ENCODE measurements at regions not wholly inside any gene's neighbourhood (a gene's known extent, or its start where the extent isn't known, plus 50 kb on each side); places are given as distances from the start of the nearest gene placed in this dataset.
A peak's percentile ranks its signal among the peaks of the same experiment; 100 is the strongest.
"Not testable (repeated sequence)": the region's sequence is repeated elsewhere in the genome, so short reads cannot be mapped to it uniquely, and the experiment has no call there.

DNA sequence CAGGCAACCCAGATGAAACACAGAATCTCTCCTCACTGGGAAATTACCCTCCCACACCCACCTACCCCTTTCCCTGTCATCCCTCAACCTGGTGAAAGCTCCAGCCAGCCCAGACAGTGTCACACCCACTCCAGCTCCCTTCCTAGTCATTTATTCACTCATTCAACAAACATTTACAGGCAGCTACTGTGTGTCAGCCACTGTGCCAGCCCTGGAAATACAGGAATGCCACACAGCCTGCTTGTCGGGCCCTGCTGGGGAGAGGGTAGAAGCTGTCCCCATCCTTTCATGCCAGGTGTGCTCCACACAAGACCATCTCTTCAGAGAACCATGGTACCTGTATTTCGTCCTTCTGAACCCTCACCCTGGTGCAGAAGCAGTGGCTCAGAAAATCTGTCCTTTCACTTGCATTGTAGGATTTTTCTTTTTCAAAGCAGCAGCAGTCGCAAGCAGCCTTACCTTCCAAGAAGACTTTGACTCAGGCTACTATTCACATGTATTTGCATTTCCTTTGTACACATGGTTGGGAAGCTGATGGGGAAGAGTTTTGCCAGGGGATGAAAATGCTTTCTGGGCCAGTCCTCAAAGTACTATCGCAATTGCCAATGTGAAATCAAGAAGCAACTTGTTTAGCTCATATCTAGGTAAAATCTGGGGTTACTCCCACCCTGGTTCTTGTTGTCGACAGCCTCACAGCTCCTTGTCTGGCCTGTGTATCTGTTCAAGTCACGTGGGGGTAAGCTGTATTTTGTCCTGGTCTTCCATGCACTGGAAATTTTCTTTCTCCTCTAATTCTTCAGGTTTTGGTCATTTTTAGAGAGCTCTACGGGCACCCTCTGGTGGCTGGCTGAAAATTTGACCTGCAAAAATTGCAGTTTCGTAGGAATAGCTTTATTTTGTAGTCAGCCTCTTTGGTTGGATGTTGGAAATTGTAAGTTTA, 147.4 kb upstream of the EGLN3 start:
- peak; percentile 81 for DNase-seq (ENCODE audit: low read depth, low spot score)

DNA sequence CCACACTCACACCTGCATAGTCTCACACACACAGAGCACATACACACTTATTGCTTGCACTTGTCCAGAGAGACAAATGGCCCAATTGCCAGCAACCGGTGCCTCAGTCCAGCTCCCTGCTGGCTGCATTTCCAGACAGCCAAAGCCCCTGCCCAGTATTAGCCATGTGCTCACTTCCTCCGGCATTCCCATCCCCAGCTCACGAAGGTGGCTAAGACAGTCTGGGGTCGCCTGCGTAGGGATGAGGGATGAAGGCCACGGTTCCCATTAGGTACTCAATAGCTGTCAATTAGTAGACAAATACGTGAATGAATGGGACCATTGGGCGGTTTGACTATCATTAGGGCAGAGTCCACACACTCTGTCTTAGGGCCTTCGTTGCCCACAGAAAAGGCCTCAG, 146.8 kb upstream of the EGLN3 start:
- DNase-seq (ENCODE audit: low read depth, low spot score), result no peak

DNA sequence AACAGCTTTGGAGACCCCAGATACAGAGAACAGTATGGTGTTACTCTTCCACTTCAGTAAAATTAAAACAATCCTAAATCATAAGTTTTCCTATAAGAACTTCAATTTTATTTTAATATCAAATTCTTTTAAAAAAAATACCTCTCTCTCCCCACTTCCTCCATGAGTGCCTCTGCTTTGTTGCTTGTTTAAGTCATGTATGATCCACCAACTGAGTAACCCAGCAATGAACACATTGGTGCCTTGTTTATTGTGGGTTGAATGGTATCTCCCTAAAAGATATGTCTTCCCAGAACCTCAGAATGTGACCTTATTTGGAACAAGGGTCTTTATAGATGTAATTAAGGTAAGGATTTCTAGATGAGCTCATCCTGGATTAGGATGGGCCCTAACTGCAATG, 143.5 kb upstream of the EGLN3 start:
- DNase-seq (ENCODE audit: low read depth, low spot score), result no peak

DNA sequence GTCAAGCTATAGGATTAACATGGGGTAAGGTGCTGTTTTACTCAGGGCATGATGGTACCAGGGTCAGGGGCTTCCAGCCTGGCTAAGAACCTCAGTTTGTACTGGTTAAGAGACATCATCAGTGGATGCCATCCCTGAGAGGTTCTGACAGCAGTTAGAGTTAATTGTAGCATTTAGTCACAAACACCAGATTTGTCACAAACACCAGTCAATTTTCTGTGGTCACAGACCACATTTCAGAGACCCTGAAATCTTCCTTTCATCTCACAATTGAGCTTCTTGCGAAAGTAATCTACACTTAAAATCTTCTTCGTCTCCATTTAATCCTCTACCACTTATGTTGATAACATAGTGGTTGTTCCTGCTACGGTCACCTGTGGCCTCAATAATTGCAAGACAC, 143.0 kb upstream of the EGLN3 start:
- DNase-seq (ENCODE audit: low read depth, low spot score), result no peak

DNA sequence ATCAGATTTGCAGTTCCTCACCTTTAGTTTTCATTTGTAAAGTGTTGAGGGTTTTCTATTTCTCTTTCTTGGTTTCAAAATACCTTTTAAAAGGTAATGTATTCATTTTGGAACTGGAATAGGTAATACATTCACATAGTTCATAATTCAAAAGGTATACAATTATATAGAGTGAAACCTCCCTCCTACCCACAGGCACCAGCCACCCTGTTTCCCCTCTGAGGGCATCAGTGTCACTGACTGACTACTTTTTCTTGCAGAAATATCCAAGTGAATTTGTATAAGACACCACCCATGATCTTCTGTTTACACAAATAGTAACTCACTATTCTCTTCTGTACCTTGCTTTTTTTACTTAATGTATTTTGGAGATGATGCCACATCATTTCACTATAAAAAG, 139.6 kb upstream of the EGLN3 start:
- DNase-seq (ENCODE audit: low read depth, low spot score), result no peak

DNA sequence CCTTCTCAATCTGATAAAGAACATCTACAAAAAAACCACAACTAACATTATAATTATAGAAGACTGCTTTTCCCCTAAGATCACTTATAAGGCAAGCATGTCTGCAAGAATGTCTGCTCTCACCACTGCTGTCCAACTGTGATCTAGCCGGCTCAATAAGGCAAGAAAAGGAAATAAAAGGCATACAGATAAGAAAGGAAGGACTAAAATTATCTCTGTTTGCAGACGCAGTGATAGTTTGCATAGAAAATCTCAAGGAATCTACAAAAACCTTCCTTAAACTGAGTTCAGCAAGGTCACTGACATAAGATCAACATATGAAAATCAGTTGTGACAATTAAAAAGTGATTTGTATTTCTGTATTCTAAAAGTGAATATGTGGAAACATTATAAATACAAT, 138.0 kb upstream of the EGLN3 start:
- no peak for DNase-seq (ENCODE audit: low read depth, low spot score)

DNA sequence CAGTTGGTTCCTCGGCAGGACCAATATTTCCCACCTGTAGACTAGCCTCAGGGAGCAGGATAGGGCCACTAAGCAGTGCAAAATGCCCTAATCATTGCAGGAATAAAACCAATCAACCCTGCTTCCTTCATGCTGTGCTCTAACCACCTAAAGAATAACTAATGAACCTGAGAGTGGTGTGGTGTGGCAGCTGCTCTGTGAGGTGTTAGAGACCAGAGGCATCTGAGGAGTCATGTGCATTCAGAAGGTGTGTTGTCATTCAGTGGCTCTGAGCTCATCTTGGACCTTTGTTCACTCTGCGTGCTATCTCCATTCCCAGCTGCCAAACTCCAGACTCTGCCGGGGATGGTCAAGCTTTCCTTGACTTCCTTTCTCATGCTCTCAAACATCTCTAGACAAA, 136.7 kb upstream of the EGLN3 start:
- DNase-seq (ENCODE audit: low read depth, low spot score), result no peak

DNA sequence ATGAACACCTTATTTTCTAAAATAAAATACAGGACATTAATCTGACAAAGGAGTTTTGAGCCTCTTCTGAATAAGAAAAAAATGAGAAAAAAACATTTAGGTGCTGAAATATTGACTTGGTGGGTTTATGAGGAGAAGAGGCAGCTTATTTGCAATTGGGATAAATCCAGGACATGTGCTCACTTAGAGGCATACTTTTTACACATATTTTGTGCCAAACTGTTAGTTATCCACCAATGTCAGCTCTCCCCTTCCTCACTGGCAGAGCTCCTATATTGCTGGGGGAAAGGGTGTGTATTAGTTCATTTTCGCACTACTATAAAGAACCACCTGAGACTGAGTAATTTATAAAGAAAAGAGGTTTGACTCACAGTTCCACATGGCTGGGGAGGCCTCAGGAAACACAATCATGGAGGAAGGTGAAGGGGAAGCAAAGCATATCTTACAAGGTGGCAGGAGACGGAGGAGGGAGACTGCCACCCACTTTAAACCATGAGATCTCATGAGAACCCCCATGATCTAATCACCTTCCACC, 135.4 kb upstream of the EGLN3 start:
- DNase-seq (ENCODE audit: low read depth, low spot score), result no peak

DNA sequence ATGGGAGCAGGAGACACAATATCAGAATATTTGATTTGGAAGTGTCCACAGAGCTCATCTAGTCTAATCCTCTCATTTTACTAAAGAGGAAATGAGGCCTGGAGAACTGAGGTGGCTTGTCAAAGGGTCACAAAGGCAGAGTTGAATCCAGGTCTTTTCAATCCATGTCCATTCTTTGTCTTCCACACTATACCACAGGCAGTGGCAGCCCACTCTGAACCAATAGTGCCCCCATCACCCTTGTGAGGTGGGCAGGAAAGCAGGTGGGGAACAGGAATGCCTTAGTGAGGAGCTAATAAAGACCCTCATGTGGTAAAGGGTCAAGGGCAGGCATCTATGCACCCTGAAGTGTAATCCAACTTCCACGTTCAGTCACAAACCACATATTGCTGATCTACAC, 134.8 kb upstream of the EGLN3 start:
- no peak for DNase-seq (ENCODE audit: low read depth, low spot score)

DNA sequence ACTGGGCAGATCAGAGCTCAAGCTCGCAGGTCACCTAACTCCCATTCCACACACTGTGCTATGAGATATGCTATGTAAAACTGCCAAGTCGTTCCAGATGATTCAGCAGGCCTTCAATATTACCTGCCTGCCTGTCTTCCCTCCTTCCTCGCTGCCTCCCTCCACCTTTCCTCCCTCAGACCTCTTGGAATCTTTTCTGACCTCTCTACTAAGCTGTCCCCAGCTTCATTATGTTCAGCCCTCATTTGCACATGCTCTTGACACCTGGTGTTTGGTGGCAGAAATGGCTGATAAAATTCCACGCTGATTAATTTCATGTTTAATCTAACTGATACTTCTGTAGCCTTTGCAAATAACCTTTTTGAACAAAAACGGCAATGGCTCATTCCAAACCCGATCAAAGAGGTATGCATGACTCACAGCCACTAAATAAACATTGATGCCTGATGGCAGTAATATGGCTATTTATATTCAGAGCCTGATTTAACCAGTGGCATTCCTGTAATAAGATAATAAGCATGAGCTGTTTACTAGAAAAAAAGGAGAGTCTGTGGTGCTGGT, 130.8 kb upstream of the EGLN3 start:
- DNase-seq (ENCODE audit: low read depth, low spot score), result peak; percentile 84

DNA sequence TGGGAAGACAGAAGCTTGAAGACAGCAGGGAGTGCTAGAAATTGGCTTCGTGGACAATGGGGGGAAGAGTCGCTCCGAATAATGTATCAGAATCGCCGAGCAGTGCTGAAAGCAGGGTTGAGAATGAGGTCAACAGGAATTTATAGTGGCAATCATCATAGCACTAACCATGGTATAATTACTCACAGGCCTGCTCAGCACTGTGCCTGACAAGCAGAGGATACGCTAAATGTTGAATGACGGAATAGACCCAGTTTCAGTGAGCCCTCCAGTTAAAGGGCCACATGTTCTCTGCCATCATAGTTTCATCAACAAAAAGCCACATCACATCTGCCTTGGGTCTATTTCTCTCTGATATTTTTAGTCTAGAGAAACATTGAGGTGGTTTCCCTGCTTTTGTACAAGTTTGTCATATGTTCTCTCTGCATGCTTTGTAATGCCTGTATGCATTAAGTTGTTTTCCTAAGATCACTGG, 130.3 kb upstream of the EGLN3 start:
- DNase-seq (ENCODE audit: low read depth, low spot score), result peak; percentile 72

DNA sequence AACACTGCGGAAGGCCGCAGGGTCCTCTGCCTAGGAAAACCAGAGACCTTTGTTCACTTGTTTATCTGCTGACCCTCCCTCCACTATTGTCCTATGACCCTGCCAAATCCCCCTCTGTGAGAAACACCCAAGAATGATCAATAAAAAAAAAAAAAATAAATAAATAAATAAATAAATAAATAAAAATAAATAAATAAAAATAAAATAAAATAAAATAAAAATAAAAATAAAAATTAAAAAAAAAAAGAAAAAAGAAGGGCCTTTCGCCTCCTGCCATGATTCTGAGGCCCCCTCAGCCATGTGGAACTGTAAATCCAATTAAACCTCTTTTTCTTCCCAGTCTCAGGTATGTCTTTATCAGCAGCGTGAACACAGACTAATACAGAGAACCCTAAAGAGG, 128.8 kb upstream of the EGLN3 start:
- DNase-seq (ENCODE audit: low read depth, low spot score), result not testable (repeated sequence)

DNA sequence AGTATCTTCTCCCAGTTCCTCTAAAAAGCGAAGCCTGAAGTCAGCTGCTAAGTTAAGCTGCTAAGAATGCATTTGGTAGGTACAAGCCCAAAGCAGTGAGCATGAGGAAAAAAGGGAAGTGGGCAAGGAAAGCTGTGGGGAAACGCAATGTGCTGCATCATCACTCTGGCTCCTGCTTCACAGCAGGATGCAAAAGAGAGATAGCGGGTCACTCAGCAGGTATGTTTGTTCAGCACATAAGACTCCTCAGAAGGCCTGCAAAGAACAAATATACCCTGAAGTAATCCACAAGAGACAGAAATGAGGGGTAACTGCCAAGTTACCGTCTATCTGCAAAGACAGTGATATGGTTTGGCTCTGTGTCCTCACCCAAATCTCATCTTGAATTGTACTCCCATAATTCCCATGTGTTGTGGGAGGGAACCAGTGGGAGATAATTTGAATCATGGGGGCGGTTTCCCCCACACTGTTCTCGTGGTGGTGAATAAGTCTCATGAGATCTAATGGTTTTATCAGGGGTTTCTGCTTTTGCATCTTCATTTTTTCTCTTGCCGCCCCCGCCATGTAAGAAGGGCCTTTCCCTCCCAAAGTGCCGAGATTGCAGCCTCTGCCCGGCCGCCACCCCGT, 127.4 kb upstream of the EGLN3 start:
- peak; percentile 54 for DNase-seq (ENCODE audit: low read depth, low spot score)

DNA sequence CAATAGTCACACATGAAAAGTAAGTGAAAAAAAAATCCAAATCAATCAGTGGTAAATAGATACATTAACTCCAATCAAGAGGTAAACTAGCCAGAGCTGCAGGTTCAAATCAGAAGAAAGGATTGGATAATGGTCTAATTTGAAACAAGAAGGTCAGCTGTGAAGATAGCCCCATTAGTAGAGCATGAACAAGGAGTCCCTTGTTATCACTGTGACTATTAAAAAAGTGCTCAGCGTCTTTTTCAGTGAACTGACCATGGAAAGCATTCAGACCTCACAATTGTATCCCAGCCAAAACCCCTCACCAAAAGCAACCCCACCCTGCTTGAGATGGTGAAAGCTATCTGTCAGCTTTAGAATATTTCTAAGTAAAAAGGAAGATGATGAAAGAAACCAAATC, 125.0 kb upstream of the EGLN3 start:
- no peak for DNase-seq (ENCODE audit: low read depth, low spot score)

DNA sequence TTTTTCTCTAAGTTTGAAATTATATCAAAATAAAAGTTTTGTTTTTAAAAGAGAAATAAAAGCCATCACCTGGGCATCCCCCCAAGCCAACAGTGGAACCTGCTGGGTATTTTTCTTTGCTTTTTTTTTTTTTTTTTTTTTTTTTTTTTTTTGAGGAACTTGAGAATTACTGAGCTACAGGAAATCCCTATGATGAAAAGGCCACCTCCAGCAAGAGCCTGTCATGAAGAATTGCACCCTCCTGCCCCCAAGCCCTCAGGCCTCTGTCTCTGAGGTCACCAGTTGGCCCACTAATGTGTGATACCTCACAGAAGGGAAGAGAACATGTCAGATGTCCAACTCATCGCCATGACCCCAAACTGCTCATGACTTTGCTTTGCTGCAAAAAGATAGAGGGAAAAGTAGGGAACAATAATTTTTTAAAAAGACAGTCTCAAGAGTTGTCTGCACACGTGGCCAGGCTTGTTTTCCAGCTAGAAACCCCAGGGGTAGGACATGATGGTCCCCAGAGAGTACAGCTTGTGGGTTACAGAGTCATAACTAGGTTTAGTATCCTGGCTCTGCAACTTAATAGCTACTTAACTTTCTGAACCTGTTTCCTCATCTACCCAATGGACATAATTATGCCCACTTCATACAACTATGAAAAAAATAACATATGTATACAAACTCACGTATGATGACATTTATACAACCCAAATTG, 124.3 kb upstream of the EGLN3 start:
- DNase-seq (ENCODE audit: low read depth, low spot score), result no peak

DNA sequence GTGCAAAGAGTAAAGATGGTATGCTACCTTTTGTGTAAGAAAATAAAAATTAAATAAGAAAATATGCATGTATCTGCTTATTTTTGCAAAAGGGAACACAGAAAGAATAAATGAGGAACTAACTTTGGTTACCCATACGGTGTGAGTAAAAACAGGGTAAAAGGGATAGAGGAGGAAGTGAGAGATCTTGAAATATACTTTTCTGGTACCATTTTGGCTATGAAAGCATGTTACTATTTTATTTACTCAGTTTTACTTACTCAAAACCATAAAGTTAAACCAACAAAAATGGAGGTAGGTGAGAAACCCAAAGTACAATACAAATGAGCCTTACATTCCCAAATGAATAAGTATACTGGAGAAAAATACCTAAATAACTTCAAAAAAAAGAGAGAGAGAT, 122.0 kb upstream of the EGLN3 start:
- DNase-seq (ENCODE audit: low read depth, low spot score), result no peak

DNA sequence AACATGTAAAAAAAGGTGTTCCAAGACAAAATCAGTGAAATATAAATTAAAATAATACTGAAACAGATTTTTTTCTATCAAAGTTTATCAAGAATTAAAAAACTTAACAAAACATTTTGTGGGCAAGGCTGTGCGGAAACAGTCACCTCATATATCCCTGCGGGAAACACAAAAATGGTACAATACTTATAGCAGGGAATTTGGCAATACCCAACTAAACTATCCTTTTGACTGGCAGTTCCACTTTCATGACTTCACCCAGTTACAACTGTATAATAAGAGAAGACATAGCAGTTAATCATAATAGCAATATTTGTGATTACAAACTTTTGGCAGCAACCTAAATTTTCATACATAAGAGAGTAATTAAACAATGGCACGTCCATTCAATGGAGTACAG, 121.5 kb upstream of the EGLN3 start:
- DNase-seq (ENCODE audit: low read depth, low spot score), result no peak

DNA sequence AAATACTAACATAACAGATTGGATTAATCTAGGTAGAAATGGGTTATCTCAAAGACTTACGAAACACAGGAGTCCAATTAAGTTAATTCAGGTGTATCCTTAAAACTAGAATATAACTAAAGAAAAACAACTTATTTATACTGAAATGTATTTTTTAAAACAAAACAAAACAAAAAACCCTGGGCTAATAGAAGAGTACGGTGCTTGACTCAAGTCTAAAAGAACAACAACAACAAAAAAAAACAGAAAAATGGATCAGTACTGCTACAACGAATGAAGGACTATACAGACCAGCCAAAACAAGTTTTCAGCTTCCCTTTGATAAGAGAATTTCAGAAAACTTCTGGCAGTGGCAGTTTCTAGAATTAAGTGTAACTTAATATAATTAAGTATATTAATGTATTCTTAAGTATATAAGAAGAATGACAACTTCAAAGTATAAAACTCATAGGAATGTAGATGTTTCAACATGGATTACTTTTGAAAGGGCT, 120.1 kb upstream of the EGLN3 start:
- DNase-seq (ENCODE audit: low read depth, low spot score), result no peak

DNA sequence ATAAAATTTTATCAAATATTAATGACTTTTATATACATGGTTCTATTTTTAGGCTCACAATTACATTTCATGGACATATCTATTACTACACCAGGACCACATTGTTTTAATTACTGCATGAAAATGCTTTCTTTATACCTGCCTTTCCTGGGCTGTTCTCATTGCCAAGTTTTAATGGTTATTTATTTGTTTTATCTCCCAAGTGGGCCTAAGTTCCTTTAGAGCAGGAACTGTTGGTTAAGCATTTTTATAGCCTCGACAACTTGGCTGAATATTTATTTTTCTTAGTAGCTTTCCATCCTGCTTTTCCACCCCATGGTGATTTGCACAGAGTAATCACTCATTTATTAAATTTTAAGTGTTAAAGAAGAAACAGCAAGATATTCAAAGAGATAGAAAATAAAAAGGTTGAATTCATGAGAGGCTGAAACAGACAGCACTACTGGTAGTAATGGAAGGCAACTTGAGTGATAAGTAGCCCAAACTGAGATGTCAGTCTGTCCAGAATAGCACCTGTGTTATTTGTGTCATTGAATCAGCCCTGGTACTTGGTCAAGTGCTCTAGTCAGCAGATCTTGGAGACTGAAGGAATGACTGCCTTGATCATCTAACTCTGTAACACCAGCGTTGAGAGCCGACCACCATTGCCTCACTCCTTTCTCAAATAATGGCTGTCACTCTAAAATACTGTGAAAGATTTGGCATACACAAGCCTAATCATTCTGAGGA, 119.1 kb upstream of the EGLN3 start:
- DNase-seq (ENCODE audit: low read depth, low spot score), result no peak

DNA sequence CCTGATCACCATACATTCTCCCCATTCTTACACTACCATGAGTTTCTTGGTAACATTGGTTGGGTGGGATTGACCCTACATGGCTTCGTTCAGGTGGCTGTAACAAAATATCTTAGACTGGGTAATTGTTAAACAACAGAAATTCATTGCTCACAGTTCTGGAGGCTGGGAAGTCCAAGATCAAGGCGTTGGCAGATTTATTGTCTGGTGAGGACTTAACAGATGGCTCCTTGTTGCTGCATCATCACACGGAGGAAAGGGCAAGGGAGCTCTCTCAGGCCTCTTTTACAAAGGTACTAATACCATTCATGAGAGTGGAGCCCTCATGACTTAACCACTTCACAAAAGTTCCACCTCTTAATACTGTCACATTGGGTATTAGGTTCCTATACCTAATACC, 116.7 kb upstream of the EGLN3 start:
- no peak for DNase-seq (ENCODE audit: low read depth, low spot score)

Data from astrocyte of the hippocampus (primary cell).